Endothelial cell of umbilical vein (primary cell): ENCODE measurements at regions not wholly inside any gene's neighbourhood (a gene's known extent, or its start where the extent isn't known, plus 50 kb on each side); places are given as distances from the start of the nearest gene placed in this dataset.

Experiments used
- BruUV-seq: library from RNA; stranded (reverse); fragments of 400-500 nt; replicated peaks from 2 replicates; lab custom pipeline; 2021; lab: Mats Ljungman, UMichigan
- CTCF ChIA-PET: fragments of 300-600, 350-600 bp; sonication (Branson Sonifier 250); formaldehyde crosslinking; loops from one replicate; lab custom pipeline; 2021; ENCODE audit warnings: antibody characterized with exemption, inconsistent platforms; lab: Charles Lee
- POLR2A ChIA-PET: fragments of 300-600, 350-600 bp; sonication (Branson Sonifier 250); formaldehyde crosslinking; loops from one replicate; lab custom pipeline; 2021; ENCODE audit warnings: antibody characterized with exemption, inconsistent platforms; lab: Charles Lee
- DNase-seq: peaks from one replicate; pipeline ENCODE4 v3.0.0-alpha.2; 2011; ENCODE audit warnings: low read depth, low spot score
- FAIRE-seq: peaks from 2 replicates; lab custom pipeline; 2011; peaks lifted over from hg19 to GRCh38; lab: Jason Lieb, UNC
- H2AFZ ChIP-seq: 2 replicates; pipeline ENCODE4 v1.6.0; 2012; ENCODE audit warnings: low read depth, low read length, control low read depth, inconsistent platforms
- H3K27ac ChIP-seq: 2 replicates; pipeline ENCODE4 v1.5.1; 2011; ENCODE audit warnings: low read depth, mild to moderate bottlenecking, control low read depth, low read length, moderate library complexity; ENCODE audit not compliant: insufficient read depth
- H3K27me3 ChIP-seq, 2 experiments: 2 replicates each; pipeline versions ENCODE4 v1.6.0 to v1.6.1; 2011; ENCODE audit warnings: low read length in 2 of 2, mixed read lengths in 1 of 2; ENCODE audit not compliant: control insufficient read depth in 2 of 2, insufficient read depth in 2 of 2
- H3K36me3 ChIP-seq, 2 experiments: 2 replicates in 1 of 2; 3 replicates in 1 of 2; pipeline ENCODE4 v1.5.1; 2011; ENCODE audit warnings: low read length in 2 of 2, mild to moderate bottlenecking in 1 of 2, moderate library complexity in 1 of 2; ENCODE audit not compliant: control insufficient read depth in 2 of 2, insufficient read depth in 2 of 2; ENCODE audit errors: extremely low read depth in 1 of 2
- H3K4me1 ChIP-seq: 3 replicates; pipeline ENCODE4 v1.5.1; 2011; ENCODE audit warnings: mild to moderate bottlenecking, low read length; ENCODE audit not compliant: control insufficient read depth, insufficient read depth; ENCODE audit errors: extremely low read depth
- H3K4me2 ChIP-seq: 2 replicates; pipeline ENCODE4 v1.6.1; 2011; ENCODE audit warnings: low read length, control low read depth, mixed read lengths; ENCODE audit not compliant: insufficient read depth
- H3K4me3 ChIP-seq, 3 experiments: fragments of 200-600 bp in 1 of 3; sonication (generic), shearing (Covaris generic) in 1 of 3; replicated peaks in 1 of 3; 2 replicates each; pipeline ENCODE4 v1.5.1; 2011 to 2016; ENCODE audit warnings: control low read depth in 3 of 3, low read length in 3 of 3, mild to moderate bottlenecking in 2 of 3, inconsistent platforms in 1 of 3, low read depth in 1 of 3, moderate library complexity in 1 of 3; ENCODE audit not compliant: insufficient read depth in 1 of 3
- H3K79me2 ChIP-seq: 2 replicates; pipeline ENCODE4 v1.6.0; 2012; ENCODE audit warnings: low read length, inconsistent platforms; ENCODE audit not compliant: control insufficient read depth, insufficient read depth
- H3K9ac ChIP-seq: replicated peaks from 2 replicates; pipeline ENCODE3; 2011; ENCODE audit warnings: low read length, control low read depth; ENCODE audit not compliant: insufficient read depth; ENCODE audit errors: extremely low read depth
- H3K9me1 ChIP-seq: replicated peaks from 3 replicates; pipeline ENCODE4 v1.6.0; 2011; ENCODE audit warnings: mild to moderate bottlenecking, low read length; ENCODE audit not compliant: control insufficient read depth, insufficient read depth; ENCODE audit errors: extremely low read depth
- H3K9me3 ChIP-seq: replicated peaks from 2 replicates; pipeline ENCODE4 v1.5.1; 2012; ENCODE audit warnings: low read length, inconsistent platforms; ENCODE audit not compliant: control insufficient read depth, insufficient read depth
- H4K20me1 ChIP-seq: replicated peaks from 2 replicates; pipeline ENCODE3; 2011; ENCODE audit warnings: mild to moderate bottlenecking, low read length; ENCODE audit not compliant: control insufficient read depth, insufficient read depth; ENCODE audit errors: extremely low read depth
- EZH2 ChIP-seq: IDR thresholded peaks from 2 replicates; pipeline ENCODE4 v1.6.1; 2012; ENCODE audit warnings: borderline replicate concordance, low read depth, mild to moderate bottlenecking, moderate library complexity, low read length, inconsistent platforms; ENCODE audit not compliant: severe bottlenecking
- FOS ChIP-seq: IDR thresholded peaks from 2 replicates; pipeline ENCODE4 v1.6.1; 2011; ENCODE audit warnings: mild to moderate bottlenecking, low read length, moderate library complexity, borderline replicate concordance; ENCODE audit not compliant: insufficient read depth
- JUN ChIP-seq: IDR thresholded peaks from 2 replicates; pipeline ENCODE4 v1.6.1; 2011; ENCODE audit warnings: borderline replicate concordance, low read depth; ENCODE audit not compliant: insufficient read length, insufficient read depth
- MYC ChIP-seq: IDR thresholded peaks from one replicate; pipeline ENCODE4 v1.6.1; 2011; ENCODE audit warnings: mild to moderate bottlenecking, low read depth, low read length
- POLR2A ChIP-seq: IDR thresholded peaks from 2 replicates; pipeline ENCODE4 v1.6.1; 2012; ENCODE audit warnings: low read depth, mild to moderate bottlenecking, control low read depth, low read length
- POLR2AphosphoS5 ChIP-seq: IDR thresholded peaks from 2 replicates; pipeline ENCODE4 v1.6.1; 2012; ENCODE audit warnings: low read depth, mild to moderate bottlenecking, control low read depth, low read length, moderate library complexity; ENCODE audit not compliant: insufficient read depth
- dilution Hi-C: fragments of 300-500 bp; cut with MboI; formaldehyde crosslinking; loops from one replicate; pipeline ENCODE4 v1.15.0; 2019; ENCODE audit warnings: low sequenced_read_pairs; ENCODE audit not compliant: extremely low pct_ligation_motif_present
- intact Hi-C: fragments of 100-400 bp; cut with micrococcal nuclease; formaldehyde crosslinking; loops from one replicate; pipeline ENCODE4 v1.10.0; 2022
- TF ChIP-seq, protein P1 (sequence below), 2 donors: IDR thresholded peaks; 1 replicate in 1 of 2; 2 replicates in 1 of 2; pipeline ENCODE4 v1.5.1; 2011; ENCODE audit warnings: low read length in 2 of 2, mild to moderate bottlenecking in 2 of 2, moderate library complexity in 2 of 2, control low read depth in 1 of 2, inconsistent platforms in 1 of 2, low read depth in 1 of 2; ENCODE audit not compliant: insufficient read depth in 1 of 2; ENCODE audit errors: extremely low read depth in 1 of 2

DNA sequence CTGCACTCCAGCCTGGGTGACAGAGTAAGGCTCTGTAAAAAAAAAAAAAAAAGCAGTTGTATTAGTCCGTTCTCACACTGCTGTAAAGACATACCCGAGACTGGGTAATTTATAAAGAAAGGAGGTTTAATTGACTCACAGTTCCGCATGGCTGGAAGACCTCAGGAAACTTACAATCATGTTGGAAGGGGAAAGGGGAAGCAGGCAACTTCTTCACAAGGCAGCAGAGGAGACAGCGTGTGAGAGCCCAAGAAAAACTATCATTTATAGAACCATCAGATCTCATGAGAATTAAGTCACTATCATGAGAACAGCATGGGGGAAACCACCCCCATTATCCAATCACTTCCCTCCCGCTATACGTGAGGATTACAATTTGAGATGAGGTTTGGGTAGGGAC lies 151.7 kb upstream of the NR5A2 start:
- DNase-seq (no peak), FAIRE-seq (no peak)
- ChIA-PET POLR2A (no interaction called here), CTCF (interaction anchor here (1.7 kb wide), 1 partner anchor 8 kb away, joined by 5 read pairs; no protein-coding TSS in a partner anchor)
- intact Hi-C loops (no loop called here), dilution Hi-C loops (no loop called here)
- Histone ChIP-seq H3K27me3 (no peaks in the 10 kb centered on the region), H3K27ac (no peak overlapping the region), H3K9me1 (no peaks in the 10 kb centered on the region), H3K4me1 (no peaks in the 10 kb centered on the region), H3K9me3 (no peaks in the 10 kb centered on the region), H3K4me2 (no peak overlapping the region), H3K36me3 (no peaks in the 10 kb centered on the region), H3K4me3 (no peak overlapping the region), H3K79me2 (no peaks in the 10 kb centered on the region), H3K9ac (no peak overlapping the region), H4K20me1 (no peaks in the 10 kb centered on the region), H2AFZ (no peak overlapping the region)
- no TSS peak for BruUV-seq
- no peak for TF ChIP-seq JUN

DNA sequence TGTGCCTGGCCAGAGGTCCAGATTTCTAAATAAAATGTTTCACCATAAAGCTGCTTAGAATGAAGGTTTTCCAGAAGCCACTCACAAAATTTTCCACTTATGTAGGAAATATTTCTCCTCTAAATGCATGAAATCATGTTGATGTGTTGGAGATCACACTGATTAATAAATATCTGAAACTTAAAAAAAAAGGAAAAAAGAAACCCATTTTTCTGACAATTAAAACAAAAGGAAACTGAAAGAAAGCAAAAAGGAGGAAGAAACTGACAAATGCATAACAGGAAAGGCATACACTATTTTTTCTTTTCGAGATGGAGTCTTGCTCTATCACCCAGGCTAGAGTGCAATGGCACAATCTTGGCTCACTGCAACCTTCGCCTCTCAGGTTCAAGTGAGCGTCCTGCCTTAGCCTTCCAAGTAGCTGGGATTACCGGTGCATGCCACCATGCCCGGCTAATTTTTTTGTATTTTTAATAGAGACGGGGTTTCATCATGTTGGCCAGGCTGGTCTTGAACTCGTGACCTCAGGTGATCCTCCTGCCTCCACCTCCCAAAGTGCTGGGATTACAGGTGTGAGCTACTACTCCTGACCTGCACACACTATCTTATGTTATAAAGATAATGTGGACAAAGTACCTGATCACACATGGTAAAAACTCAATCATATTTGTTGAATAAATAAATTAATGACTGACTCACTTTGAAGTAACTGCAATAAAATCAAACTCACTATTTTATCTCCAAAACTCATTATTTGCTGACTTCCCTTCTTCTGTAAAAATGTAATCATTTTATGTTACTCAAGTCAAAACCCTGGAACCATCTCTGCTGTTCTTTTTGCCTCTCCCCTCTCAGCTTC lies 149.8 kb upstream of the NR5A2 start:
- no peak for TF ChIP-seq JUN
- TF ChIP-seq MYC: no peak
- TF ChIP-seq, protein P1, sequence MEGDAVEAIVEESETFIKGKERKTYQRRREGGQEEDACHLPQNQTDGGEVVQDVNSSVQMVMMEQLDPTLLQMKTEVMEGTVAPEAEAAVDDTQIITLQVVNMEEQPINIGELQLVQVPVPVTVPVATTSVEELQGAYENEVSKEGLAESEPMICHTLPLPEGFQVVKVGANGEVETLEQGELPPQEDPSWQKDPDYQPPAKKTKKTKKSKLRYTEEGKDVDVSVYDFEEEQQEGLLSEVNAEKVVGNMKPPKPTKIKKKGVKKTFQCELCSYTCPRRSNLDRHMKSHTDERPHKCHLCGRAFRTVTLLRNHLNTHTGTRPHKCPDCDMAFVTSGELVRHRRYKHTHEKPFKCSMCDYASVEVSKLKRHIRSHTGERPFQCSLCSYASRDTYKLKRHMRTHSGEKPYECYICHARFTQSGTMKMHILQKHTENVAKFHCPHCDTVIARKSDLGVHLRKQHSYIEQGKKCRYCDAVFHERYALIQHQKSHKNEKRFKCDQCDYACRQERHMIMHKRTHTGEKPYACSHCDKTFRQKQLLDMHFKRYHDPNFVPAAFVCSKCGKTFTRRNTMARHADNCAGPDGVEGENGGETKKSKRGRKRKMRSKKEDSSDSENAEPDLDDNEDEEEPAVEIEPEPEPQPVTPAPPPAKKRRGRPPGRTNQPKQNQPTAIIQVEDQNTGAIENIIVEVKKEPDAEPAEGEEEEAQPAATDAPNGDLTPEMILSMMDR (IDR thresholded peaks at IDR 0.05; ENCODE audit: extremely low read depth in 1 of 2, insufficient read depth in 1 of 2, low read depth in 1 of 2, low read length in 2 of 2): no peak
- TF ChIP-seq EZH2: no peak
- no peak for TF ChIP-seq POLR2A
- no peak for TF ChIP-seq POLR2AphosphoS5
- no peak for TF ChIP-seq FOS
- Histone ChIP-seq H3K27ac (no peak overlapping the region), H2AFZ (no peak overlapping the region), H4K20me1 (no peaks in the 10 kb centered on the region), H3K4me3 (no peak overlapping the region), H3K27me3 (no peaks in the 10 kb centered on the region), H3K9me1 (no peaks in the 10 kb centered on the region), H3K4me1 (no peaks in the 10 kb centered on the region), H3K79me2 (no peaks in the 10 kb centered on the region), H3K36me3 (no peaks in the 10 kb centered on the region), H3K4me2 (no peak overlapping the region), H3K9ac (no peak overlapping the region), H3K9me3 (no peaks in the 10 kb centered on the region)
- no peak for DNase-seq
- CTCF ChIA-PET: interaction anchor here (1.7 kb wide), 1 partner anchor 10 kb away, joined by 5 read pairs; no protein-coding TSS in a partner anchor
- POLR2A ChIA-PET: no interaction called here
- intact Hi-C loops (no loop called here), dilution Hi-C loops (no loop called here)
- no peak for FAIRE-seq
- no TSS peak for BruUV-seq
